ENCODE measurements at regions not wholly inside any gene's neighbourhood (a gene's known extent, or its start where the extent isn't known, plus 50 kb on each side); places are given as distances from the start of the nearest gene placed in this dataset.

DNA sequence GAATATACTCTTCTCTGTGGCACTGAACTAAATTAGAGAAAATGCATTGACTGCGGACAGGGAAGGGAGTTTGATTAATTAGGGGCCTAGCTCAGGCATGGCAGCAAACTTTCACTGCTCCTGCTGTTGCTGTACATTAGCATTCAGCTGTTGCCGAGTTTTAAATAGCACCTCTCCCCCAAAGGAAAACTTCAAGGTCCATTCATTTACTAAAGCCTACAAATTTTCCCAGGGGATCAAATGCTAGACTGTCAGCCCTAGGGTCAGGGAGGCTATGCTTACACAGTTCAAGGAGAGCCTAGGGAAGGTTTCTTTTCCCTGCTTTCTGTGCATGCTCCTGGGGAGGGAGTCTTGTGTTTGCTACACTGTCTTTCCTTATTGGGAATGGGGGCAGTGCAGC lies 60.0 kb upstream of the GZMB start:
- TF ChIP-seq TAF1 (IDR thresholded peaks at IDR 0.05; ENCODE audit: low read depth) (no peak), CREB1 (IDR thresholded peaks at IDR 0.05; ENCODE audit: low read depth) (no peak), TEAD4 (IDR thresholded peaks at IDR 0.05) (no peak), YY1 (IDR thresholded peaks at IDR 0.05; ENCODE audit: low read depth) (no peak), ZBTB7A (IDR thresholded peaks at IDR 0.05; ENCODE audit: low read depth) (no peak), RAD21 (IDR thresholded peaks at IDR 0.05; ENCODE audit: low read depth) (no peak), EGR1 (IDR thresholded peaks at IDR 0.05) (no peak), CEBPB (IDR thresholded peaks at IDR 0.05) (no peak), TCF12 (IDR thresholded peaks at IDR 0.05; ENCODE audit: low read depth) (no peak), NFIC (IDR thresholded peaks at IDR 0.05) (no peak)
- TF ChIP-seq, protein P1, sequence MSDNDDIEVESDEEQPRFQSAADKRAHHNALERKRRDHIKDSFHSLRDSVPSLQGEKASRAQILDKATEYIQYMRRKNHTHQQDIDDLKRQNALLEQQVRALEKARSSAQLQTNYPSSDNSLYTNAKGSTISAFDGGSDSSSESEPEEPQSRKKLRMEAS (IDR thresholded peaks at IDR 0.05): no peak
- TF ChIP-seq, protein P2, sequence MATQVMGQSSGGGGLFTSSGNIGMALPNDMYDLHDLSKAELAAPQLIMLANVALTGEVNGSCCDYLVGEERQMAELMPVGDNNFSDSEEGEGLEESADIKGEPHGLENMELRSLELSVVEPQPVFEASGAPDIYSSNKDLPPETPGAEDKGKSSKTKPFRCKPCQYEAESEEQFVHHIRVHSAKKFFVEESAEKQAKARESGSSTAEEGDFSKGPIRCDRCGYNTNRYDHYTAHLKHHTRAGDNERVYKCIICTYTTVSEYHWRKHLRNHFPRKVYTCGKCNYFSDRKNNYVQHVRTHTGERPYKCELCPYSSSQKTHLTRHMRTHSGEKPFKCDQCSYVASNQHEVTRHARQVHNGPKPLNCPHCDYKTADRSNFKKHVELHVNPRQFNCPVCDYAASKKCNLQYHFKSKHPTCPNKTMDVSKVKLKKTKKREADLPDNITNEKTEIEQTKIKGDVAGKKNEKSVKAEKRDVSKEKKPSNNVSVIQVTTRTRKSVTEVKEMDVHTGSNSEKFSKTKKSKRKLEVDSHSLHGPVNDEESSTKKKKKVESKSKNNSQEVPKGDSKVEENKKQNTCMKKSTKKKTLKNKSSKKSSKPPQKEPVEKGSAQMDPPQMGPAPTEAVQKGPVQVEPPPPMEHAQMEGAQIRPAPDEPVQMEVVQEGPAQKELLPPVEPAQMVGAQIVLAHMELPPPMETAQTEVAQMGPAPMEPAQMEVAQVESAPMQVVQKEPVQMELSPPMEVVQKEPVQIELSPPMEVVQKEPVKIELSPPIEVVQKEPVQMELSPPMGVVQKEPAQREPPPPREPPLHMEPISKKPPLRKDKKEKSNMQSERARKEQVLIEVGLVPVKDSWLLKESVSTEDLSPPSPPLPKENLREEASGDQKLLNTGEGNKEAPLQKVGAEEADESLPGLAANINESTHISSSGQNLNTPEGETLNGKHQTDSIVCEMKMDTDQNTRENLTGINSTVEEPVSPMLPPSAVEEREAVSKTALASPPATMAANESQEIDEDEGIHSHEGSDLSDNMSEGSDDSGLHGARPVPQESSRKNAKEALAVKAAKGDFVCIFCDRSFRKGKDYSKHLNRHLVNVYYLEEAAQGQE (IDR thresholded peaks at IDR 0.05; ENCODE audit: low read depth): no peak

DNA sequence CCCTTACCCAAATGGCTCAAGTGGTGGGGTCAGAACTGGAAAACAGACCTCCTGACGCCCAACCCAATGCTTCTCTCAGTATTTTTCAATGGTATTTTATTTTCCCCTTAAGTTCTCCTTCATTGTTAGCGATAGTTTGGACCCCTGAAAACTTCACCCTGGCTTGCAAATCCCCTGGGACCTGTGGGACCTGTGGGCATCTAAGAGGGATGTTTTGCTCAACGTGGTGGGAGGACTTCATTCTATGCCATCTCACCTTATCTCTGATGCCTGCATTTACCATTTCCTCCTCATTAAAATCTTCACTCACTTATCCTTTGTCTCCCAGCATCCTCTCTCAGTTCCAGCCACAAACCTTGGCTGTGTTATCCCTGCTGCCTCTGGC lies 59.4 kb upstream of the GZMB start:
- TF ChIP-seq TEAD4 (IDR thresholded peaks at IDR 0.05): no peak
- no peak for TF ChIP-seq FOXM1 (IDR thresholded peaks at IDR 0.05; ENCODE audit: borderline replicate concordance, low read depth)
- no peak for TF ChIP-seq TCF12 (IDR thresholded peaks at IDR 0.05; ENCODE audit: low read depth)
- TF ChIP-seq CEBPB (IDR thresholded peaks at IDR 0.05): no peak
- TF ChIP-seq NFIC (IDR thresholded peaks at IDR 0.05): no peak
- no peak for TF ChIP-seq ZBTB7A (IDR thresholded peaks at IDR 0.05; ENCODE audit: low read depth)
- TF ChIP-seq EP300 (IDR thresholded peaks at IDR 0.05; ENCODE audit: borderline replicate concordance): no peak
- TF ChIP-seq, protein P2 (IDR thresholded peaks at IDR 0.05; ENCODE audit: low read depth): no peak

DNA sequence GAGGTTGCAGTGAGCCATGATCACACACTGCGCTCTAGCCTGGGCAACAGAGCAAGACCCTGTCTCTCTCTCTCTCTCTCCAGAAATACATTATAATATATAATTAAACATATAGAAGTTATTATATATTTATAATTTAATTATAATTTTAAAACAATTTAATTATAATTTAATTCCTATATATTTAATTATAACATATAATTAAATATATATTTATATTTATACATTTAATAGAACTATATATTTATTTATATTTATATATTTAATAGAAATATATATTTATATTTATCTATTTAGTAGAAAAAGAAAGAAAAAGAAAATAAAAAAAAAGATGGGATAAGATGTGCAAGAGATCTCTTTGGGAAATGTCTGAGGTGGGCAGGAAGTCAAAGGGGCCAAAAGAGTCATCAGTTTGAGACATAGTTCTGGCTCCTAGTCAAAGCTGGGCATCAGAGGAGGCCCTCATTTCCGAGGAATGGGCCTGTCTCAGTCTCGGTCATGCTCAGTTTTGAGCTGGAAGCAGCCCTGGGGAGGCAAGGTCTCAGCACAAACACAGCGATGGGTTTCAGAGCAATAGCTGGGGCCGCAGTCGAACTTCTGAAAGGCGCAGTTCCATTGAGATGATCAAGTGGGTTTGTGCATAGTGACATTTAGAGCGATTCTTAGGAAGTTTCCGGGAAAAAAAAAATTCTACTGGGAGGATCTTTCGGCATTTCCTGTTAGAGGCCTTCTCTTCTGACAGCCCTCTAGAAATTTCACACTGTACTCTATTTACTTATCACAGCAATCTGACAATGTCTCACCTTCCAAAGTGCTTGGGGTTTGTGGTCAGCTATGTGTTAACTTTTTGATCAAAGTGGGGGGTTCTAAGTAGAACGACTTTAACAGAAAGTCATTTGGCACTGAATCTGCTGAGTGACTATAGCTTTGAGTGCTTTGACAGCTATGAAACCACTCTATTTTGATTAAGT lies 58.7 kb upstream of the GZMB start:
- TF ChIP-seq ZBTB7A (IDR thresholded peaks at IDR 0.05; ENCODE audit: low read depth): no peak
- no peak for TF ChIP-seq TCF12 (IDR thresholded peaks at IDR 0.05; ENCODE audit: low read depth)
- TF ChIP-seq CEBPB (IDR thresholded peaks at IDR 0.05): no peak
- TF ChIP-seq TAF1 (IDR thresholded peaks at IDR 0.05; ENCODE audit: low read depth): no peak
- TF ChIP-seq, protein P1 (IDR thresholded peaks at IDR 0.05): no peak
- TF ChIP-seq NFIC (IDR thresholded peaks at IDR 0.05): no peak
- TF ChIP-seq CREB1 (IDR thresholded peaks at IDR 0.05; ENCODE audit: low read depth): no peak
- no peak for TF ChIP-seq TEAD4 (IDR thresholded peaks at IDR 0.05)

DNA sequence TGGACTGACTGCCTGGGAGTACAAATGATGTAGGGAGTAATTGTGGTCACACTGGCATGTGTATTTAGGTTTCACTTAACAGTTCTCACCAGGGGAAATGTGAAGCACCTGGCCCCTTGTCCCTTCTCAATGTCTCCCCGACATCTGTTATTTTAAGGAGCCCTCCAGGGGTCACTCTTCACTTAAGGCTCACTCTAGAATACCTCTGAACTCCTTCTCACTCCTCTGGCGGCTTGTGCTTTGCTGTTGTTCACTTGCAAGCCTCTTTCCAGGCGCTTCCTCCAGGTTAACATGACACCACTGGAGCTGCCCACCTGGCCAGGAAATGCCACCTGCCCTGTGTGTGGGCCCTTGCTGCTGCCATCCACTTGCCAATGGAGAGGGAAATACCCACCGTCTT lies 56.5 kb upstream of the GZMB start:
- TF ChIP-seq, protein P1 (IDR thresholded peaks at IDR 0.05): no peak
- no peak for TF ChIP-seq NFIC (IDR thresholded peaks at IDR 0.05)
- no peak for TF ChIP-seq EGR1 (IDR thresholded peaks at IDR 0.05)
- TF ChIP-seq YY1 (IDR thresholded peaks at IDR 0.05; ENCODE audit: low read depth): no peak
- no peak for TF ChIP-seq CEBPB (IDR thresholded peaks at IDR 0.05)
- TF ChIP-seq, protein P2 (IDR thresholded peaks at IDR 0.05; ENCODE audit: low read depth): no peak
- no peak for TF ChIP-seq TEAD4 (IDR thresholded peaks at IDR 0.05)
- no peak for TF ChIP-seq EP300 (IDR thresholded peaks at IDR 0.05; ENCODE audit: borderline replicate concordance)
- no peak for TF ChIP-seq ZBTB7A (IDR thresholded peaks at IDR 0.05; ENCODE audit: low read depth)
- no peak for TF ChIP-seq TAF1 (IDR thresholded peaks at IDR 0.05; ENCODE audit: low read depth)

DNA sequence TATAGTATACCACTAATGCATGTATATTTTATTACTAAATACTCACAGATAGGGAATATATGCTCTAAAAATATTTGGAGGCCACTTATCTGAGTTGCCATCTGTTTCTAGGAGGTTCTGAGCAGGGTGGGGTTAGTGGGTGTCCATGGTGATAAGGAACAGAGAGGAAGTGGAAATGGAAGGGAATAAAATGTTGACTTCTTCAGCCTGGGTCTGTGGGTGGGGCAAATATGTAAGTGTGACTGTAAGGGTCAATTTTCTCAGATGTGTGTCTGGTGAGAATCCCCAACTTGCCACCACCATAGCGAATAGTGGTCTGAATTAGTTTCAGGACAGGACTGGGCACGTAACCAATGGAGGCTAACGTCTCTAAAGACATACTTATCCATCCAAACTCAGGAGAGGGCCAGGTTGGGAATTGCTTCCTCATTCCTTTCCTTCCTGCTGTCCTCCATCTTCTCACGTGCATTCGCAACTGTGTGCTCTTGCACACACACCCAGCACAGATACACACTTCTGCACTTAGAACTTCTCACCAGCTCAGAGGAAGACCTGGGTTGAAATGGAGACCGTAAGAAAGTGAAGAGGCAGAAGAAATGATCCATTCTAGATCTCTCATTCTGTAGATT lies 54.2 kb upstream of the GZMB start:
- TF ChIP-seq EP300 (IDR thresholded peaks at IDR 0.05; ENCODE audit: borderline replicate concordance): no peak
- TF ChIP-seq, protein P3, sequence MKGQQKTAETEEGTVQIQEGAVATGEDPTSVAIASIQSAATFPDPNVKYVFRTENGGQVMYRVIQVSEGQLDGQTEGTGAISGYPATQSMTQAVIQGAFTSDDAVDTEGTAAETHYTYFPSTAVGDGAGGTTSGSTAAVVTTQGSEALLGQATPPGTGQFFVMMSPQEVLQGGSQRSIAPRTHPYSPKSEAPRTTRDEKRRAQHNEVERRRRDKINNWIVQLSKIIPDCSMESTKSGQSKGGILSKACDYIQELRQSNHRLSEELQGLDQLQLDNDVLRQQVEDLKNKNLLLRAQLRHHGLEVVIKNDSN (IDR thresholded peaks at IDR 0.05): no peak

Measured in Ishikawa (cell line).